Hindlimb muscle (tissue), 1 donor: ENCODE measurements at regions not wholly inside any gene's neighbourhood (a gene's known extent, or its start where the extent isn't known, plus 50 kb on each side); places are given as distances from the start of the nearest gene placed in this dataset.

Source experiments
- DNase-seq: peaks from one replicate; pipeline ENCODE4 v3.0.0-alpha.2; 2013

- no peak for DNase-seq
Measured at GRCh38 chr12:81809113-81809777, 50.1 kb upstream of the PPFIA2 start.
